Loucy (cell line): ENCODE measurements at regions not wholly inside any gene's neighbourhood (a gene's known extent, or its start where the extent isn't known, plus 50 kb on each side); places are given as distances from the start of the nearest gene placed in this dataset.
"Not testable (repeated sequence)": the region's sequence is repeated elsewhere in the genome, so short reads cannot be mapped to it uniquely, and the experiment has no call there.

Source experiments
- CTCF ChIP-seq: fragments of 200-600 bp; sonication (generic); conservative IDR thresholded peaks from 2 replicates; pipeline ENCODE4 v1.5.1; 2014; ENCODE audit warnings: mild to moderate bottlenecking, antibody characterized with exemption, low read length
- EZH2phosphoT487 ChIP-seq: fragments of 200-600 bp; IDR thresholded peaks from 2 replicates; pipeline ENCODE4 v1.6.1; 2018; ENCODE audit warnings: antibody characterized with exemption, mild to moderate bottlenecking, moderate library complexity, borderline replicate concordance

DNA sequence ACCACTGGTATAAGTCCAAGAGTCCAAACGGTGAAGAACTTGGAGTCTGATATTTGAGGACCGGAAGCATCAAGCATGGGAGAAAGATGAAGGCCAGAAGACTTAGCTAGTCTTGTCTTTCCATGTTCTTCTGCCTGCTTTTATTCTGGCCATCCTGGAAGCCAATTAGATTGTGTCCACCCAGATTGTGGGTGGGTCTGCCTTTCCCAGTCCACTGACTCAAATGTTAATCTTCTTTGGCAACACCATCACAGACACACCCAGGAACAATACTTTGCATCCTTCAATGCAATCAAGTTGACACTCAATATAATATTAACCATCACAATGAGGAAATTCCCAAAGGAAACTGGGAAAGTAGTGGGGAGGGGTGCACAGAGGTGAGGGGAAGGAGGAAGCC, 340.1 kb downstream of the BMP4 start:
- not testable (repeated sequence) for TF ChIP-seq CTCF, EZH2phosphoT487
